Transverse colon (tissue), 4 donors: ENCODE measurements at regions not wholly inside any gene's neighbourhood (a gene's known extent, or its start where the extent isn't known, plus 50 kb on each side); places are given as distances from the start of the nearest gene placed in this dataset.

Experiments
- DNase-seq: peaks from one replicate; pipeline ENCODE4 v3.0.0-alpha.2; 2019
- H3K27ac ChIP-seq, 4 donors: fragments of 200-600 bp; sonication (generic); 2 replicates each; pipeline ENCODE4 v1.5.1; 2016 to 2018; ENCODE audit warnings: inconsistent platforms in 4 of 4
- H3K27me3 ChIP-seq: fragments of 200-600 bp; sonication (generic); 2 replicates; pipeline ENCODE4 v1.5.1; 2017; ENCODE audit warnings: inconsistent platforms
- H3K36me3 ChIP-seq, 4 donors: fragments of 200-600 bp; sonication (generic); 2 replicates each; pipeline ENCODE4 v1.5.1; 2017 to 2019; ENCODE audit warnings: inconsistent platforms in 4 of 4
- H3K4me1 ChIP-seq, 4 donors: fragments of 200-600 bp; sonication (generic); 2 replicates each; pipeline ENCODE4 v1.5.1; 2017 to 2020; ENCODE audit warnings: inconsistent platforms in 4 of 4
- H3K4me3 ChIP-seq, 4 donors: fragments of 200-600 bp; sonication (generic); 1 replicate in 1 of 4; 2 replicates in 3 of 4; pipeline versions ENCODE4 v1.5.1 to v1.6.1; 2017 to 2019; ENCODE audit warnings: inconsistent platforms in 4 of 4
- H3K9me3 ChIP-seq, 2 donors: fragments of 200-600 bp; sonication (generic); 2 replicates each; pipeline ENCODE4 v1.5.1; 2017 to 2019; ENCODE audit warnings: inconsistent platforms in 2 of 2
- EP300 ChIP-seq: sonication (generic); formaldehyde crosslinking; IDR thresholded peaks from one replicate; pipeline ENCODE4 v1.6.1; 2017; ENCODE audit warnings: antibody characterized with exemption, low read depth
- POLR2A ChIP-seq: fragments of 450-650 bp; IDR thresholded peaks from one replicate; pipeline ENCODE4 v1.6.1; 2016; ENCODE audit warnings: antibody characterized with exemption, mild to moderate bottlenecking, moderate library complexity
- POLR2AphosphoS5 ChIP-seq, 3 donors: sonication (generic); formaldehyde crosslinking; IDR thresholded peaks; one replicate each; pipeline ENCODE4 v1.6.1; 2016; ENCODE audit warnings: antibody characterized with exemption in 3 of 3
- WGBS, 2 donors: methylation state at CpG; one replicate each; pipeline ENCODE4 v1.1.5; 2018; ENCODE audit warnings: low coverage in 1 of 2; 5-methylcytosine and 5-hydroxymethylcytosine counted together
- in situ Hi-C, 4 donors: fragments of 200-750 bp; cut with MboI; loops; one replicate each; pipeline versions ENCODE4 v1.15.0 to v1.15.1; 2017; ENCODE audit warnings: low sequenced_read_pairs in 3 of 4, low pct_ligation_motif_present in 1 of 4, low pct_unique_long_range_greater_than_20kb in 1 of 4
- intact Hi-C: fragments of 100-400 bp; cut with DNase I; formaldehyde crosslinking; loops from one replicate; pipeline ENCODE4 v1.15.1; 2023; ENCODE audit warnings: low total_unique reads
- TF ChIP-seq, protein P1 (sequence below), 5 experiments: fragments of 200-600 bp in 3 of 5; fragments of 450-650 bp in 2 of 5; sonication (generic) in 3 of 5; IDR thresholded peaks; 1 replicate in 2 of 5; 2 replicates in 3 of 5; pipeline ENCODE4 v1.5.1; 2016 to 2017; ENCODE audit warnings: antibody characterized with exemption in 5 of 5, inconsistent platforms in 3 of 5, mild to moderate bottlenecking in 2 of 5, moderate library complexity in 1 of 5

DNA sequence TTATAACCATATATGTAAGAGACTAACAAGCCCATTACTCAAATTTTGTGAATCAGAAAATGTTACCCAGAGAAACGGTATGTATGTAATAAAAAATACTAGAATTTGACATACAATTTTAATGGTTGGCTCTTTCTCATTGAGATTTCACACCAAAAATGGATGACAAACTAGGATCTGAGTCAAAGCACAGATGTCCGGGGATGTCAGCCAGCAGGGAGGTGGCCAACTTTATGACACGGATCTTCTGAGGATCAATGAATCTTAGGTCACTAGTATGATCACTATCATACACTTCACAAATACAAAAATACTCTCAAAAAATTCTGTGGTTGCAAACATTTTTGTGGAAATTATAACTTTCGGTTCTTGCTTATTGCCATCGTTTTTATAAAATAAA, 173.5 kb upstream of the NFE2L3 start:
- TF ChIP-seq POLR2A = no peak
- TF ChIP-seq POLR2AphosphoS5 (IDR thresholded peaks at IDR 0.05) = no peak
- TF ChIP-seq EP300 = no peak
- TF ChIP-seq, protein P1, sequence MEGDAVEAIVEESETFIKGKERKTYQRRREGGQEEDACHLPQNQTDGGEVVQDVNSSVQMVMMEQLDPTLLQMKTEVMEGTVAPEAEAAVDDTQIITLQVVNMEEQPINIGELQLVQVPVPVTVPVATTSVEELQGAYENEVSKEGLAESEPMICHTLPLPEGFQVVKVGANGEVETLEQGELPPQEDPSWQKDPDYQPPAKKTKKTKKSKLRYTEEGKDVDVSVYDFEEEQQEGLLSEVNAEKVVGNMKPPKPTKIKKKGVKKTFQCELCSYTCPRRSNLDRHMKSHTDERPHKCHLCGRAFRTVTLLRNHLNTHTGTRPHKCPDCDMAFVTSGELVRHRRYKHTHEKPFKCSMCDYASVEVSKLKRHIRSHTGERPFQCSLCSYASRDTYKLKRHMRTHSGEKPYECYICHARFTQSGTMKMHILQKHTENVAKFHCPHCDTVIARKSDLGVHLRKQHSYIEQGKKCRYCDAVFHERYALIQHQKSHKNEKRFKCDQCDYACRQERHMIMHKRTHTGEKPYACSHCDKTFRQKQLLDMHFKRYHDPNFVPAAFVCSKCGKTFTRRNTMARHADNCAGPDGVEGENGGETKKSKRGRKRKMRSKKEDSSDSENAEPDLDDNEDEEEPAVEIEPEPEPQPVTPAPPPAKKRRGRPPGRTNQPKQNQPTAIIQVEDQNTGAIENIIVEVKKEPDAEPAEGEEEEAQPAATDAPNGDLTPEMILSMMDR (IDR thresholded peaks at IDR 0.05) = no peak
- no peaks in the 10 kb centered on the region for H3K27me3 ChIP-seq
- no peak overlapping the region for H3K27ac ChIP-seq
- WGBS, 2 donors = 80 to 84% methylated on average over 5 of the region's 5 CpGs
- peaks cover 0 to 10% of the 10 kb centered on the region in 2 donors for H3K9me3 ChIP-seq
- H3K4me3 ChIP-seq = no peak overlapping the region
- no peaks in the 10 kb centered on the region for H3K4me1 ChIP-seq
- in situ Hi-C loops = no loop called here
- DNase-seq = no peak
- no peaks in the 10 kb centered on the region for H3K36me3 ChIP-seq
- intact Hi-C loops = no loop called here

DNA sequence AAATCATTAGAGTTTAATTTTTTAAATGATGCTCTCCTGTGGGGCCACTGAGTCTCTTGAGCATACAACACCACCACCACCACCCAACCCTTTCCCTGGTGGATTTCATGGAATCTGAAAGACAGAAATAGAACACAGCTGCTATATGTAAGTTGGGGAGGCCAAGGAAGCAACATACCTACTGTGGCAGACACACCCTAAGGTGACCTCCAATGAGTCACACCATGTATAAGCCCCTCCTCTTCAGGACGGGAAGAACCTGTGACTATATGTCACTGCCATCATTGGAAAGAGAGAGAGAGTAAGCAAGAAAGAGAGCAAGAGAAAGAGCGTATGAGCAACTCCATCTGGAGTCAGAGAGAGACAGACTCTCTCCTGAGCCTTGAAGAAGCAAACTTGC, 172.4 kb upstream of the NFE2L3 start:
- DNase-seq = no peak
- 9 to 83% methylated on average over 2 of the region's 2 CpGs for WGBS, 2 donors
- H3K4me3 ChIP-seq = no peak overlapping the region
- peaks cover 0 to 10% of the 10 kb centered on the region in 2 donors for H3K9me3 ChIP-seq
- no peaks in the 10 kb centered on the region for H3K4me1 ChIP-seq
- H3K36me3 ChIP-seq = no peaks in the 10 kb centered on the region
- in situ Hi-C loops = no loop called here
- TF ChIP-seq POLR2AphosphoS5 (IDR thresholded peaks at IDR 0.05) (no peak), POLR2A (no peak), EP300 (no peak)
- TF ChIP-seq, protein P1 (IDR thresholded peaks at IDR 0.05) = no peak
- H3K27ac ChIP-seq = no peak overlapping the region
- no peaks in the 10 kb centered on the region for H3K27me3 ChIP-seq
- intact Hi-C loops = no loop called here

DNA sequence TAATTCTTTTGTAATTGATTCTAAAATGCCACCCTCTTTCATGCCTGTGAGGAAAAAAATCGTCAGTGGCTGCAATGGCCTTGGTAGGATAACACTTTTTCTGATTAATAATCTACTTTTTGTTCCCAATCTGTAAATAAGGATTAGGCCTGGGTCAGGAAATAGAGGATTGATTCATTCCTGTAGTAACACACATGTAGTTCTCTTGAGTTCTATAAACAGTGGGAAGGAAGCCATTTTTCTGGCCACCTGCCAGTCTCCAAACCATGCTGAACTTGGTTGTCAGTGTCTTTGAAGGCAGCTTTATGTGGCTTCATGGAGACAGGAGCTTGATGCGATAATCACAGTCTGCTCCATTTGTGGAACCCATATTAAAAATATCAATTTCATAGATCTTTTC, 169.3 kb upstream of the NFE2L3 start:
- Histone ChIP-seq H3K4me1 (no peaks in the 10 kb centered on the region), H3K27me3 (no peaks in the 10 kb centered on the region), H3K27ac (no peak overlapping the region), H3K36me3 (no peaks in the 10 kb centered on the region), H3K4me3 (no peak overlapping the region), H3K9me3 (no peaks in the 10 kb centered on the region)
- no peak for TF ChIP-seq EP300
- no peak for TF ChIP-seq POLR2AphosphoS5 (IDR thresholded peaks at IDR 0.05)
- no peak for TF ChIP-seq POLR2A
- TF ChIP-seq, protein P1 (IDR thresholded peaks at IDR 0.05) = no peak
- 79 to 87% methylated on average over 2 of the region's 2 CpGs for WGBS, 2 donors
- intact Hi-C loops (no loop called here), in situ Hi-C loops (no loop called here)
- DNase-seq = no peak

DNA sequence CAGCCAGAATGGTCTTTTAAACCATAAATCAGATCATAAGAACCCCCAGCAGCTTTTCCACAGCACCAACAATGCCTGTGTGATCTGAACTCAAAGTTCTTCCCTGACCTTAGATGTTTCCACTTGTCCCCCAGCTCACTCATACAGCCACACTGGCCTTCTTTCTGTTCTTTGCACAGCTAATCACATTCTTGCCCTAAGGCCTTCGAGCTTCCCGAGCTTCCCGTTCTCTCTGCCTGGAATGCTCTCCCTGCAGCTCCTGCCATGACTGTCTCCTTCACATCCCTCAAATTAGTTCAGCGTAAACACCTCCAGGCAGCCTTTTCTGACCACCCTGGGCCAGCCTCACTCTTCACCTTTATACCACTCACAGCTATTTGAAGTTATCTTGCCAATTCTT, 166.8 kb upstream of the NFE2L3 start:
- no peak overlapping the region for H3K27ac ChIP-seq
- no peaks in the 10 kb centered on the region for H3K9me3 ChIP-seq
- H3K36me3 ChIP-seq = no peaks in the 10 kb centered on the region
- H3K4me1 ChIP-seq = peaks cover 0 to 18% (median 0%) of the 10 kb centered on the region in 4 donors
- no peaks in the 10 kb centered on the region for H3K27me3 ChIP-seq
- H3K4me3 ChIP-seq = no peak overlapping the region
- intact Hi-C loops = no loop called here
- 86 to 88% methylated on average over 2 to 4 of the region's 4 CpGs for WGBS, 2 donors
- in situ Hi-C loops = no loop called here
- DNase-seq = no peak
- TF ChIP-seq, protein P1 (IDR thresholded peaks at IDR 0.05) = no peak
- TF ChIP-seq POLR2AphosphoS5 (IDR thresholded peaks at IDR 0.05) (no peak), POLR2A (no peak), EP300 (no peak)
